B cell (primary cell): ENCODE measurements at regions not wholly inside any gene's neighbourhood (a gene's known extent, or its start where the extent isn't known, plus 50 kb on each side); places are given as distances from the start of the nearest gene placed in this dataset.

Experiments
- ATAC-seq: fragments of 200-7000 bp; cut with Tn5 transposase; one replicate; pipeline ENCODE4 v1.10.0; 2021; ENCODE audit warnings: low read depth, mild to moderate bottlenecking, moderate number of reproducible peaks, moderate library complexity
- CTCF ChIA-PET: fragments of 350-600 bp; sonication (Branson Sonifier 250); formaldehyde crosslinking; loops from one replicate; lab custom pipeline; 2021; ENCODE audit warnings: antibody characterized with exemption, inconsistent platforms; lab: Charles Lee
- POLR2A ChIA-PET: fragments of 350-600 bp; sonication (Branson Sonifier 250); formaldehyde crosslinking; loops from one replicate; lab custom pipeline; 2021; ENCODE audit warnings: antibody characterized with exemption; lab: Charles Lee
- DNase-seq: peaks from one replicate; pipeline ENCODE4 v3.0.0; 2013
- H2AFZ ChIP-seq: 2 replicates; pipeline ENCODE4 v1.6.1; 2012; ENCODE audit warnings: mild to moderate bottlenecking, low read depth, low read length; ENCODE audit not compliant: insufficient read depth, poor library complexity, severe bottlenecking
- H3K27ac ChIP-seq, 2 donors: 1 replicate in 1 of 2; 2 replicates in 1 of 2; pipeline ENCODE4 v1.5.1; 2012 to 2013; ENCODE audit warnings: low read length in 2 of 2, mild to moderate bottlenecking in 2 of 2, moderate library complexity in 1 of 2
- H3K27me3 ChIP-seq, 4 experiments: fragments of 200-600 bp in 1 of 4; sonication (generic) in 1 of 4; replicated peaks in 1 of 4; 1 replicate in 2 of 4; 2 replicates in 2 of 4; pipeline versions ENCODE4 v1.6.1 to v1.7.0; 2013 to 2016; ENCODE audit warnings: low read length in 3 of 4, mild to moderate bottlenecking in 2 of 4, mixed read lengths in 1 of 4, moderate library complexity in 1 of 4; ENCODE audit not compliant: insufficient read depth in 4 of 4, control insufficient read depth in 3 of 4; ENCODE audit errors: control extremely low read depth in 1 of 4
- H3K36me3 ChIP-seq, 2 experiments: replicated peaks in 1 of 2; 1 replicate in 1 of 2; 2 replicates in 1 of 2; pipeline versions ENCODE4 v1.6.1 to v1.7.1; 2013; ENCODE audit warnings: low read length in 1 of 2; ENCODE audit not compliant: insufficient read depth in 2 of 2, control insufficient read depth in 1 of 2; ENCODE audit errors: control extremely low read depth in 1 of 2, extremely low read depth in 1 of 2
- H3K4me1 ChIP-seq, 2 donors: fragments of 200-600 bp in 1 of 2; sonication (generic) in 1 of 2; 1 replicate in 1 of 2; 2 replicates in 1 of 2; pipeline versions ENCODE4 v1.5.1 to v1.6.1; 2013 to 2017; ENCODE audit warnings: low read length in 2 of 2; ENCODE audit not compliant: control insufficient read depth in 2 of 2, insufficient read depth in 2 of 2
- H3K4me2 ChIP-seq: replicated peaks from 2 replicates; pipeline ENCODE3; 2012; ENCODE audit warnings: mild to moderate bottlenecking, low read depth, low read length; ENCODE audit not compliant: poor library complexity, severe bottlenecking
- H3K4me3 ChIP-seq, 5 experiments: fragments of 200-600 bp in 1 of 5; sonication (generic) in 1 of 5; 1 replicate in 3 of 5; 2 replicates in 2 of 5; pipeline versions ENCODE4 v1.5.1 to v1.7.0; 2011 to 2016; ENCODE audit warnings: low read length in 4 of 5, mild to moderate bottlenecking in 4 of 5, low read depth in 2 of 5, control low read depth in 1 of 5, moderate library complexity in 1 of 5; ENCODE audit not compliant: insufficient read depth in 1 of 5; ENCODE audit errors: control extremely low read depth in 1 of 5, extremely low read depth in 1 of 5
- H3K79me2 ChIP-seq: fragments of 200-600 bp; sonication (generic); one replicate; pipeline ENCODE4 v1.6.0; 2016; ENCODE audit warnings: low read length; ENCODE audit not compliant: control insufficient read depth, insufficient read depth
- H3K9ac ChIP-seq: fragments of 200-600 bp; sonication (generic); 2 replicates; pipeline ENCODE4 v1.6.1; 2017; ENCODE audit warnings: mild to moderate bottlenecking, low read length, moderate library complexity
- H3K9me3 ChIP-seq, 3 donors: one replicate each; pipeline versions ENCODE4 v1.6.1 to v1.7.1; 2013; ENCODE audit warnings: low read length in 2 of 3; ENCODE audit not compliant: control insufficient read depth in 2 of 3, insufficient read depth in 1 of 3; ENCODE audit errors: control extremely low read depth in 1 of 3
- H4K20me1 ChIP-seq: 2 replicates; pipeline ENCODE4 v1.6.0; 2012; ENCODE audit warnings: mild to moderate bottlenecking, low read length; ENCODE audit not compliant: insufficient read depth, control insufficient read depth, poor library complexity, severe bottlenecking
- H3K27ac Mint-ChIP-seq: one replicate; pipeline ENCODE4 v1.8.0; 2021; ENCODE audit warnings: mixed read lengths
- H3K27me3 Mint-ChIP-seq: one replicate; pipeline ENCODE4 v1.8.0; 2021; ENCODE audit warnings: mixed read lengths
- H3K4me1 Mint-ChIP-seq: one replicate; pipeline ENCODE4 v1.8.0; 2021; ENCODE audit warnings: mixed read lengths
- H3K4me3 Mint-ChIP-seq: one replicate; pipeline ENCODE4 v1.8.0; 2021; ENCODE audit warnings: mixed read lengths
- H3K9me3 Mint-ChIP-seq: one replicate; pipeline ENCODE4 v1.8.0; 2022; ENCODE audit warnings: mixed read lengths; ENCODE audit not compliant: insufficient read depth
- EZH2 ChIP-seq: IDR thresholded peaks from 2 replicates; pipeline ENCODE4 v1.6.1; 2012; ENCODE audit warnings: borderline replicate concordance, low read depth, mild to moderate bottlenecking, moderate library complexity, low read length; ENCODE audit not compliant: insufficient read depth, poor library complexity, severe bottlenecking
- WGBS: methylation state at CpG from one replicate; pipeline ENCODE4 v1.1.5; 2013; ENCODE audit warnings: missing lambda C conversion rate; ENCODE audit not compliant: insufficient coverage; 5-methylcytosine and 5-hydroxymethylcytosine counted together
- intact Hi-C: fragments of 100-400 bp; cut with micrococcal nuclease; formaldehyde crosslinking; loops from one replicate; pipeline ENCODE4 v1.10.0; 2022
- TF ChIP-seq, protein P1 (sequence below): fragments of 200-600 bp; IDR thresholded peaks from one replicate; pipeline ENCODE4 v1.8.0; 2022; ENCODE audit warnings: antibody characterized with exemption, mild to moderate bottlenecking

- Histone ChIP-seq H3K4me2 (no peak overlapping the region), H4K20me1 (no peaks in the 10 kb centered on the region), H3K9me3 (no peaks in the 10 kb centered on the region), H3K27me3 (no peaks in the 10 kb centered on the region), H3K27ac (no peak overlapping the region), H3K9ac (no peak overlapping the region), H3K79me2 (no peaks in the 10 kb centered on the region), H3K4me1 (peaks cover 0 to 8% of the 10 kb centered on the region in 2 donors), H2AFZ (peak overlapping the region; percentile 44), H3K4me3 (no peak overlapping the region), H3K36me3 (no peaks in the 10 kb centered on the region)
- no peak for DNase-seq
- no peaks in the 10 kb centered on the region for H3K27me3 Mint-ChIP-seq
- CTCF ChIA-PET = interaction anchor here (1.3 kb wide), 1 partner anchor 10 kb away, joined by 3 read pairs; no protein-coding TSS in a partner anchor
- intact Hi-C loops = no loop called here
- POLR2A ChIA-PET = no interaction called here
- H3K9me3 Mint-ChIP-seq = no peaks in the 10 kb centered on the region
- TF ChIP-seq EZH2 = no peak
- TF ChIP-seq, protein P1, sequence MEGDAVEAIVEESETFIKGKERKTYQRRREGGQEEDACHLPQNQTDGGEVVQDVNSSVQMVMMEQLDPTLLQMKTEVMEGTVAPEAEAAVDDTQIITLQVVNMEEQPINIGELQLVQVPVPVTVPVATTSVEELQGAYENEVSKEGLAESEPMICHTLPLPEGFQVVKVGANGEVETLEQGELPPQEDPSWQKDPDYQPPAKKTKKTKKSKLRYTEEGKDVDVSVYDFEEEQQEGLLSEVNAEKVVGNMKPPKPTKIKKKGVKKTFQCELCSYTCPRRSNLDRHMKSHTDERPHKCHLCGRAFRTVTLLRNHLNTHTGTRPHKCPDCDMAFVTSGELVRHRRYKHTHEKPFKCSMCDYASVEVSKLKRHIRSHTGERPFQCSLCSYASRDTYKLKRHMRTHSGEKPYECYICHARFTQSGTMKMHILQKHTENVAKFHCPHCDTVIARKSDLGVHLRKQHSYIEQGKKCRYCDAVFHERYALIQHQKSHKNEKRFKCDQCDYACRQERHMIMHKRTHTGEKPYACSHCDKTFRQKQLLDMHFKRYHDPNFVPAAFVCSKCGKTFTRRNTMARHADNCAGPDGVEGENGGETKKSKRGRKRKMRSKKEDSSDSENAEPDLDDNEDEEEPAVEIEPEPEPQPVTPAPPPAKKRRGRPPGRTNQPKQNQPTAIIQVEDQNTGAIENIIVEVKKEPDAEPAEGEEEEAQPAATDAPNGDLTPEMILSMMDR = no peak
- no peak overlapping the region for H3K27ac Mint-ChIP-seq
- no peak for ATAC-seq
- H3K4me1 Mint-ChIP-seq = peaks cover 18% of the 10 kb centered on the region
- no peak overlapping the region for H3K4me3 Mint-ChIP-seq
- WGBS = no CpG with 5 or more reads among the region's 6 CpGs
These were observed 199.5 kb upstream of the DMRT1 start for GRCh38 chr9:642014-642413.

DNA sequence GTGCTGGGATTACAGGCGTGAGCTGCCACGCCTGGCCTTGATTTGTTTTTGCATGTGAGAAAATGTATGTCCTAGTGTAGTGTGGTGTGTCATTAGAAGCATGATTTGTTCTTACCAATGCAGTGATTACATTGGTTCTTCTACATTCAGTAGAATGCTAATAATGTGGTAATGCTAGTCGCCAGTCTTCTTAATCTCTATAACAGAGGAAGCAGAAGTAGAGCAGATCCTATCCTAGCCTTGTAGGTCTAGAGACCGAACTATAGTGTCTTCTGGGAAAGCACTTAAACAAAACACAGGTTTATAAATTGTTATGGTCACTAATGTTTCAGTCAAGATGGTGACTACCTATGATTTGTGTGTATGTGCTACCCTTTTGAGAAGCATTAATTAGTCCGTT is 197.5 kb upstream of the DMRT1 start:
- H3K27ac ChIP-seq = no peak overlapping the region
- H3K4me1 ChIP-seq = peaks cover 0 to 8% of the 10 kb centered on the region in 2 donors
- ChIA-PET POLR2A (no interaction called here), CTCF (no interaction called here)
- H3K27ac Mint-ChIP-seq = no peak overlapping the region
- no peaks in the 10 kb centered on the region for H3K27me3 ChIP-seq
- H3K4me2 ChIP-seq = no peak overlapping the region
- H3K36me3 ChIP-seq = no peaks in the 10 kb centered on the region
- H2AFZ ChIP-seq = no peak overlapping the region
- H3K9me3 ChIP-seq = no peaks in the 10 kb centered on the region
- TF ChIP-seq, protein P1 = no peak
- no peak for TF ChIP-seq EZH2
- intact Hi-C loops = no loop called here
- no peak for DNase-seq
- no peaks in the 10 kb centered on the region for H4K20me1 ChIP-seq
- WGBS = 95% methylated on average over 2 of the region's 5 CpGs
- H3K9ac ChIP-seq = no peak overlapping the region
- H3K27me3 Mint-ChIP-seq = no peaks in the 10 kb centered on the region
- H3K79me2 ChIP-seq = no peaks in the 10 kb centered on the region
- H3K9me3 Mint-ChIP-seq = no peaks in the 10 kb centered on the region
- ATAC-seq = no peak
- peaks cover 18% of the 10 kb centered on the region for H3K4me1 Mint-ChIP-seq
- no peak overlapping the region for H3K4me3 Mint-ChIP-seq
- H3K4me3 ChIP-seq = no peak overlapping the region
